ENCODE measurements at regions not wholly inside any gene's neighbourhood (a gene's known extent, or its start where the extent isn't known, plus 50 kb on each side); places are given as distances from the start of the nearest gene placed in this dataset.

DNA sequence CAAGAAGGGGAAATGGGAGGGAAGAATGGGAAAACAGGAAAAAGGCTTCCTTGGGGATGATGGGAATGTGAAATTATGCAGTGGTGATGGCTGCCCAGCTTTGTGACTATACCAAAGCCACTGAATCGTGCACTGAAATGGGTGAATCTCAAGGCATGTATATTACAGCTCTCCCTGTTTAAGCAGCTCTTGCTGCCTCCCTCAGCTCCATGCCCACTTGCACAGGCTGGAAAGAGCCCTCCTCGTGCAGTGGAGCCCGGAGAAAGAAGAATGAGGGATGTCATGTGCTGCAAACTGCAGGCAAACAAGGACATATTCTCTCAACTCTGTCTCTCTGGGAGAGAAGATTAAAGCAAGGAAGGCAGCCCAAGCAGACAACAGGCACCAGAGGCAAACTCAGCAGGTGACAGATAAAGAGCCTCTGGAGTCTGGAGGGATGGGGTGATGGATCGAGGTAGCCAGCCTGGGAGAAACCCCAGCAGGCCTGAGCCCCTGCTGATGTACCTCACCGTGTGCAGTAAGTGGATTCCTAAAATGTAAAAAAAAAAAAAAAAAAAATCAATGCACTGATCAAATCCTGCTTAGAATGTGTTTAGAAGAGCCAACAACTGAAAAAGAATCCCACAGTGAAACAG lies 62.4 kb upstream of the SLC66A3 start:
- dilution Hi-C loops (cut with MboI; ENCODE audit: extremely low pct_ligation_motif_present, low sequenced_read_pairs) (no loop called here), intact Hi-C loops (cut with micrococcal nuclease) (no loop called here)
- no peak overlapping the region for H2AFZ ChIP-seq (ENCODE audit: low read depth, low read length)
- no peak for DNase-seq (ENCODE audit: low read depth, low spot score)
- H3K4me1 ChIP-seq (ENCODE audit: control insufficient read depth, extremely low read depth, insufficient read depth, low read length) = no peaks in the 10 kb centered on the region
- peaks cover 0 to 5% of the 10 kb centered on the region in 2 experiments for H3K27me3 ChIP-seq (ENCODE audit: control insufficient read depth in 2 of 2, insufficient read depth in 2 of 2, low read length in 2 of 2)
- no peaks in the 10 kb centered on the region for H3K9me1 ChIP-seq (replicated peaks; ENCODE audit: control insufficient read depth, extremely low read depth, insufficient read depth, low read length)
- no peak for FAIRE-seq
- ChIA-PET POLR2A (no interaction called here), CTCF (interaction anchor here (0.6 to 0.8 kb wide), 3 partner anchors 10 to 260 kb away, joined by 3 read pairs; no protein-coding TSS in a partner anchor)
- TF ChIP-seq, protein P1, sequence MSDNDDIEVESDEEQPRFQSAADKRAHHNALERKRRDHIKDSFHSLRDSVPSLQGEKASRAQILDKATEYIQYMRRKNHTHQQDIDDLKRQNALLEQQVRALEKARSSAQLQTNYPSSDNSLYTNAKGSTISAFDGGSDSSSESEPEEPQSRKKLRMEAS (IDR thresholded peaks at IDR 0.05; ENCODE audit: insufficient read depth, insufficient read length) = no peak
- TF ChIP-seq, protein P2, sequence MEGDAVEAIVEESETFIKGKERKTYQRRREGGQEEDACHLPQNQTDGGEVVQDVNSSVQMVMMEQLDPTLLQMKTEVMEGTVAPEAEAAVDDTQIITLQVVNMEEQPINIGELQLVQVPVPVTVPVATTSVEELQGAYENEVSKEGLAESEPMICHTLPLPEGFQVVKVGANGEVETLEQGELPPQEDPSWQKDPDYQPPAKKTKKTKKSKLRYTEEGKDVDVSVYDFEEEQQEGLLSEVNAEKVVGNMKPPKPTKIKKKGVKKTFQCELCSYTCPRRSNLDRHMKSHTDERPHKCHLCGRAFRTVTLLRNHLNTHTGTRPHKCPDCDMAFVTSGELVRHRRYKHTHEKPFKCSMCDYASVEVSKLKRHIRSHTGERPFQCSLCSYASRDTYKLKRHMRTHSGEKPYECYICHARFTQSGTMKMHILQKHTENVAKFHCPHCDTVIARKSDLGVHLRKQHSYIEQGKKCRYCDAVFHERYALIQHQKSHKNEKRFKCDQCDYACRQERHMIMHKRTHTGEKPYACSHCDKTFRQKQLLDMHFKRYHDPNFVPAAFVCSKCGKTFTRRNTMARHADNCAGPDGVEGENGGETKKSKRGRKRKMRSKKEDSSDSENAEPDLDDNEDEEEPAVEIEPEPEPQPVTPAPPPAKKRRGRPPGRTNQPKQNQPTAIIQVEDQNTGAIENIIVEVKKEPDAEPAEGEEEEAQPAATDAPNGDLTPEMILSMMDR (IDR thresholded peaks at IDR 0.05; ENCODE audit: extremely low read depth in 1 of 2, insufficient read depth in 1 of 2, low read depth in 1 of 2, low read length in 2 of 2) = no peak
- TF ChIP-seq GATA2 (IDR thresholded peaks at IDR 0.05; ENCODE audit: insufficient read depth, insufficient read length, low read depth, low read length) (no peak), JUN (IDR thresholded peaks at IDR 0.05; ENCODE audit: borderline replicate concordance, insufficient read depth, insufficient read length, low read depth) (no peak), POLR2AphosphoS5 (IDR thresholded peaks at IDR 0.05; ENCODE audit: insufficient read depth, low read depth, low read length) (no peak), EZH2 (IDR thresholded peaks at IDR 0.05; ENCODE audit: borderline replicate concordance, low read depth, low read length, severe bottlenecking) (no peak), POLR2A (IDR thresholded peaks at IDR 0.05; ENCODE audit: low read depth, low read length) (no peak), FOS (IDR thresholded peaks at IDR 0.05; ENCODE audit: borderline replicate concordance, insufficient read depth, low read length) (no peak)
- no peaks in the 10 kb centered on the region for H4K20me1 ChIP-seq (replicated peaks; ENCODE audit: control insufficient read depth, extremely low read depth, insufficient read depth, low read length)
- H3K4me2 ChIP-seq (ENCODE audit: insufficient read depth, low read length) = no peak overlapping the region
- no peak overlapping the region for H3K27ac ChIP-seq (ENCODE audit: insufficient read depth, low read depth, low read length)
- H3K4me3 ChIP-seq (replicated peaks in 1 of 3; ENCODE audit: insufficient read depth in 1 of 3, low read depth in 1 of 3, low read length in 3 of 3) = no peak overlapping the region
- H3K36me3 ChIP-seq (ENCODE audit: control insufficient read depth in 2 of 2, extremely low read depth in 1 of 2, insufficient read depth in 2 of 2, low read length in 2 of 2) = no peaks in the 10 kb centered on the region
- H3K79me2 ChIP-seq (ENCODE audit: control insufficient read depth, insufficient read depth, low read length) = no peaks in the 10 kb centered on the region
- H3K9ac ChIP-seq (replicated peaks; ENCODE audit: extremely low read depth, insufficient read depth, low read length) = no peak overlapping the region
- BruUV-seq (replicated peaks) = no TSS peak
- no peaks in the 10 kb centered on the region for H3K9me3 ChIP-seq (replicated peaks; ENCODE audit: control insufficient read depth, insufficient read depth, low read length)
